ENCODE measurements at regions not wholly inside any gene's neighbourhood (a gene's known extent, or its start where the extent isn't known, plus 50 kb on each side); places are given as distances from the start of the nearest gene placed in this dataset.

- no peak for TF ChIP-seq YY1 (IDR thresholded peaks at IDR 0.05; ENCODE audit: insufficient read depth, insufficient read length)
- no peak for TF ChIP-seq ZNF274 (IDR thresholded peaks at IDR 0.05; ENCODE audit: low read depth, low read length)
Measured at GRCh38 chrX:56031409-56031808, 200.7 kb upstream of the KLF8 start.

All from NT2/D1 (cell line).